ENCODE measurements at regions not wholly inside any gene's neighbourhood (a gene's known extent, or its start where the extent isn't known, plus 50 kb on each side); places are given as distances from the start of the nearest gene placed in this dataset.
"Not testable (repeated sequence)": the region's sequence is repeated elsewhere in the genome, so short reads cannot be mapped to it uniquely, and the experiment has no call there.

- in situ Hi-C loops (cut with MboI): no loop called here
- Histone ChIP-seq H3K79me2 (ENCODE audit: insufficient read depth) (no peaks in the 10 kb centered on the region), H3K27ac (no peak overlapping the region), H3K9me3 (ENCODE audit: low read depth) (no peaks in the 10 kb centered on the region), H3K4me3 (no peak overlapping the region), H3F3A (ENCODE audit: insufficient read depth) (no peaks in the 10 kb centered on the region), H3K4me1 (ENCODE audit: insufficient read depth) (no peaks in the 10 kb centered on the region), H2AFZ (no peak overlapping the region), H3K36me3 (ENCODE audit: low read depth) (no peaks in the 10 kb centered on the region), H3K9me2 (ENCODE audit: insufficient read depth) (no peaks in the 10 kb centered on the region), H4K20me1 (ENCODE audit: insufficient read depth) (no peaks in the 10 kb centered on the region), H3K9ac (no peak overlapping the region), H3K27me3 (replicated peaks; ENCODE audit: insufficient read depth) (no peaks in the 10 kb centered on the region), H3K4me2 (ENCODE audit: unreplicated experiment) (no peak overlapping the region)
- no peak for DNase-seq
- no peak for TF ChIP-seq EZH2phosphoT487 (IDR thresholded peaks at IDR 0.05; ENCODE audit: insufficient read depth, low read depth)
- 46 to 48% methylated on average over 4 of the region's 4 CpGs for WGBS, 2 experiments (ENCODE audit: low coverage in 1 of 2, low lambda C conversion rate in 2 of 2, missing lambda C conversion rate in 2 of 2)
Measured at GRCh38 chr9:25773805-25774204, 95.6 kb upstream of the TUSC1 start.

GRCh38 chr9:25755951-25756350 lies 77.7 kb upstream of the TUSC1 start:
- in situ Hi-C loops (cut with MboI): no loop called here
- Histone ChIP-seq H3K9me3 (ENCODE audit: low read depth) (no peaks in the 10 kb centered on the region), H3K27me3 (replicated peaks; ENCODE audit: insufficient read depth) (no peaks in the 10 kb centered on the region), H3K79me2 (ENCODE audit: insufficient read depth) (no peaks in the 10 kb centered on the region), H3K9ac (no peak overlapping the region), H3K27ac (no peak overlapping the region), H3K4me3 (no peak overlapping the region), H2AFZ (no peak overlapping the region), H4K20me1 (ENCODE audit: insufficient read depth) (no peaks in the 10 kb centered on the region), H3K9me2 (ENCODE audit: insufficient read depth) (no peaks in the 10 kb centered on the region), H3K4me1 (ENCODE audit: insufficient read depth) (no peaks in the 10 kb centered on the region), H3K4me2 (ENCODE audit: unreplicated experiment) (no peak overlapping the region), H3F3A (ENCODE audit: insufficient read depth) (no peaks in the 10 kb centered on the region), H3K36me3 (ENCODE audit: low read depth) (no peaks in the 10 kb centered on the region)
- TF ChIP-seq EZH2phosphoT487 (IDR thresholded peaks at IDR 0.05; ENCODE audit: insufficient read depth, low read depth): no peak
- no peak for TF ChIP-seq EZH2 (IDR thresholded peaks at IDR 0.05; ENCODE audit: insufficient read depth, poor library complexity, severe bottlenecking)
- no peak for DNase-seq
- 4 to 6% methylated on average over 1 of the region's 1 CpG for WGBS, 2 experiments (ENCODE audit: low coverage in 1 of 2, low lambda C conversion rate in 2 of 2, missing lambda C conversion rate in 2 of 2)

- 68 to 70% methylated on average over 5 of the region's 5 CpGs for WGBS, 2 experiments (ENCODE audit: low coverage in 1 of 2, low lambda C conversion rate in 2 of 2, missing lambda C conversion rate in 2 of 2)
- Histone ChIP-seq H3K79me2 (ENCODE audit: insufficient read depth) (no peaks in the 10 kb centered on the region), H3F3A (ENCODE audit: insufficient read depth) (no peaks in the 10 kb centered on the region), H3K4me1 (ENCODE audit: insufficient read depth) (no peaks in the 10 kb centered on the region), H2AFZ (no peak overlapping the region), H3K27ac (no peak overlapping the region), H4K20me1 (ENCODE audit: insufficient read depth) (no peaks in the 10 kb centered on the region), H3K36me3 (ENCODE audit: low read depth) (no peaks in the 10 kb centered on the region), H3K9ac (no peak overlapping the region), H3K9me3 (ENCODE audit: low read depth) (no peaks in the 10 kb centered on the region), H3K9me2 (ENCODE audit: insufficient read depth) (no peaks in the 10 kb centered on the region), H3K4me3 (no peak overlapping the region), H3K27me3 (replicated peaks; ENCODE audit: insufficient read depth) (no peaks in the 10 kb centered on the region), H3K4me2 (ENCODE audit: unreplicated experiment) (no peak overlapping the region)
- in situ Hi-C loops (cut with MboI): no loop called here
- TF ChIP-seq EZH2phosphoT487 (IDR thresholded peaks at IDR 0.05; ENCODE audit: insufficient read depth, low read depth) (no peak), EZH2 (IDR thresholded peaks at IDR 0.05; ENCODE audit: insufficient read depth, poor library complexity, severe bottlenecking) (no peak)
- DNase-seq: no peak
Measured at GRCh38 chr9:25752398-25752797, 74.2 kb upstream of the TUSC1 start.

GRCh38 chr9:25742256-25742655 lies 64.0 kb upstream of the TUSC1 start:
- TF ChIP-seq EZH2phosphoT487 (IDR thresholded peaks at IDR 0.05; ENCODE audit: insufficient read depth, low read depth) (no peak), EZH2 (IDR thresholded peaks at IDR 0.05; ENCODE audit: insufficient read depth, poor library complexity, severe bottlenecking) (no peak)
- H3K27ac ChIP-seq: no peak overlapping the region
- no peak overlapping the region for H3K4me3 ChIP-seq
- H3K27me3 ChIP-seq (replicated peaks; ENCODE audit: insufficient read depth): no peaks in the 10 kb centered on the region
- H3K4me1 ChIP-seq (ENCODE audit: insufficient read depth): no peaks in the 10 kb centered on the region
- H3K9me3 ChIP-seq (ENCODE audit: low read depth): no peaks in the 10 kb centered on the region
- no peaks in the 10 kb centered on the region for H3K79me2 ChIP-seq (ENCODE audit: insufficient read depth)
- no peak overlapping the region for H3K9ac ChIP-seq
- H3K9me2 ChIP-seq (ENCODE audit: insufficient read depth): no peaks in the 10 kb centered on the region
- no peak for DNase-seq
- H3K36me3 ChIP-seq (ENCODE audit: low read depth): no peaks in the 10 kb centered on the region
- WGBS, 2 experiments (ENCODE audit: low coverage in 1 of 2, low lambda C conversion rate in 2 of 2, missing lambda C conversion rate in 2 of 2): 40 to 46% methylated on average over 3 of the region's 3 CpGs
- no peaks in the 10 kb centered on the region for H3F3A ChIP-seq (ENCODE audit: insufficient read depth)
- no peak overlapping the region for H3K4me2 ChIP-seq (ENCODE audit: unreplicated experiment)
- no peak overlapping the region for H2AFZ ChIP-seq
- in situ Hi-C loops (cut with MboI): no loop called here
- no peaks in the 10 kb centered on the region for H4K20me1 ChIP-seq (ENCODE audit: insufficient read depth)

GRCh38 chr9:25733336-25733982 lies 55.2 kb upstream of the TUSC1 start:
- Histone ChIP-seq H3K4me1 (ENCODE audit: insufficient read depth) (no peaks in the 10 kb centered on the region), H3K36me3 (ENCODE audit: low read depth) (no peaks in the 10 kb centered on the region), H3K9me3 (ENCODE audit: low read depth) (no peaks in the 10 kb centered on the region), H4K20me1 (ENCODE audit: insufficient read depth) (no peaks in the 10 kb centered on the region), H3K79me2 (ENCODE audit: insufficient read depth) (no peaks in the 10 kb centered on the region), H3K9me2 (ENCODE audit: insufficient read depth) (no peaks in the 10 kb centered on the region), H3K27ac (no peak overlapping the region), H3K4me2 (ENCODE audit: unreplicated experiment) (no peak overlapping the region), H3K4me3 (no peak overlapping the region), H3F3A (ENCODE audit: insufficient read depth) (no peaks in the 10 kb centered on the region), H2AFZ (no peak overlapping the region), H3K9ac (no peak overlapping the region), H3K27me3 (replicated peaks; ENCODE audit: insufficient read depth) (no peaks in the 10 kb centered on the region)
- WGBS, 2 experiments (ENCODE audit: low coverage in 1 of 2, low lambda C conversion rate in 2 of 2, missing lambda C conversion rate in 2 of 2): 49 to 51% methylated on average over 7 of the region's 7 CpGs
- in situ Hi-C loops (cut with MboI): no loop called here
- DNase-seq: no peak
- TF ChIP-seq EZH2 (IDR thresholded peaks at IDR 0.05; ENCODE audit: insufficient read depth, poor library complexity, severe bottlenecking) (no peak), EZH2phosphoT487 (IDR thresholded peaks at IDR 0.05; ENCODE audit: insufficient read depth, low read depth) (no peak)

- H3K9me3 ChIP-seq (ENCODE audit: low read depth); H3F3A ChIP-seq (ENCODE audit: insufficient read depth); H3K4me1 ChIP-seq (ENCODE audit: insufficient read depth); H3K36me3 ChIP-seq (ENCODE audit: low read depth); H3K27ac ChIP-seq; DNase-seq; in situ Hi-C loops (cut with MboI); H3K9me2 ChIP-seq (ENCODE audit: insufficient read depth); H3K27me3 ChIP-seq (replicated peaks; ENCODE audit: insufficient read depth); H4K20me1 ChIP-seq (ENCODE audit: insufficient read depth); H3K4me3 ChIP-seq; H3K79me2 ChIP-seq (ENCODE audit: insufficient read depth); H3K9ac ChIP-seq; H2AFZ ChIP-seq; H3K4me2 ChIP-seq (ENCODE audit: unreplicated experiment): not testable (repeated sequence)
- 63 to 66% methylated on average over 19 of the region's 19 CpGs for whole genome bisulfite sequencing, 2 experiments (ENCODE audit: low coverage in 1 of 2, low lambda C conversion rate in 2 of 2, missing lambda C conversion rate in 2 of 2)
Measured at GRCh38 chr9:25731895-25732794, 53.9 kb upstream of the TUSC1 start.
